Activated T-cell treated with anti-CD3 and anti-CD28 coated beads, Interleukin-2, amount 50 U/mL, for 4 hours (primary cell): ENCODE measurements at regions not wholly inside any gene's neighbourhood (a gene's known extent, or its start where the extent isn't known, plus 50 kb on each side); places are given as distances from the start of the nearest gene placed in this dataset.

Experiments used
- ATAC-seq, 2 donors: fragments of 200-7000 bp; cut with Tn5 transposase; one replicate each; pipeline ENCODE4 v1.10.0; 2021
- DNase-seq: peaks from one replicate; pipeline ENCODE4 v3.0.0-alpha.2; 2020
- H3K27me3 Mint-ChIP-seq: one replicate; pipeline ENCODE4 v1.8.0; 2021; ENCODE audit warnings: low read depth, mixed read lengths
- H3K36me3 Mint-ChIP-seq: one replicate; pipeline ENCODE4 v1.8.0; 2022; ENCODE audit warnings: mixed read lengths; ENCODE audit not compliant: insufficient read depth
- H3K4me1 Mint-ChIP-seq: one replicate; pipeline ENCODE4 v1.8.0; 2021; ENCODE audit warnings: low read depth, mixed read lengths
- H3K4me3 Mint-ChIP-seq: one replicate; pipeline ENCODE4 v1.8.0; 2021; ENCODE audit warnings: mild to moderate bottlenecking, moderate library complexity, mixed read lengths
- H3K9me3 Mint-ChIP-seq: one replicate; pipeline ENCODE4 v1.8.0; 2021; ENCODE audit warnings: mixed read lengths

GRCh38 chr5:155193483-155194107 lies 180.0 kb downstream of the KIF4B start:
- no peak for DNase-seq
- Mint-ChIP-seq H3K27me3 (peaks cover 6% of the 10 kb centered on the region), H3K4me1 (no peaks in the 10 kb centered on the region)

GRCh38 chr5:155200608-155201007 lies 187.1 kb downstream of the KIF4B start:
- no peak overlapping the region for H3K4me3 Mint-ChIP-seq
- DNase-seq (no peak), ATAC-seq (no peak)
- no peaks in the 10 kb centered on the region for H3K36me3 Mint-ChIP-seq
- no peaks in the 10 kb centered on the region for H3K4me1 Mint-ChIP-seq
- peaks cover 12% of the 10 kb centered on the region for H3K9me3 Mint-ChIP-seq
- H3K27me3 Mint-ChIP-seq: no peaks in the 10 kb centered on the region

More at GRCh38 chr5:155193483-155194107, 180.0 kb downstream of the KIF4B start:
- Mint-ChIP-seq H3K4me3 (no peak overlapping the region), H3K9me3 (no peaks in the 10 kb centered on the region), H3K36me3 (no peaks in the 10 kb centered on the region)
- no peak for ATAC-seq

GRCh38 chr5:155211764-155212163 lies 198.2 kb downstream of the KIF4B start:
- DNase-seq: no peak
- H3K36me3 Mint-ChIP-seq: no peaks in the 10 kb centered on the region
- H3K4me3 Mint-ChIP-seq: no peak overlapping the region
- ATAC-seq: no peak
- H3K9me3 Mint-ChIP-seq: peaks cover 3% of the 10 kb centered on the region
- H3K27me3 Mint-ChIP-seq: no peaks in the 10 kb centered on the region
- H3K4me1 Mint-ChIP-seq: no peaks in the 10 kb centered on the region

- Mint-ChIP-seq H3K4me3 (no peak overlapping the region), H3K4me1 (no peaks in the 10 kb centered on the region), H3K27me3 (peaks cover 2% of the 10 kb centered on the region), H3K36me3 (no peaks in the 10 kb centered on the region), H3K9me3 (no peaks in the 10 kb centered on the region)
- DNase-seq (no peak), ATAC-seq (no peak)
Measured at GRCh38 chr5:155222393-155222792, 208.8 kb downstream of the KIF4B start.

GRCh38 chr5:155229135-155229534 lies 215.6 kb downstream of the KIF4B start:
- DNase-seq: no peak
- H3K4me1 Mint-ChIP-seq: no peaks in the 10 kb centered on the region

GRCh38 chr5:155239803-155240202 lies 226.2 kb downstream of the KIF4B start:
- DNase-seq (no peak), ATAC-seq (no peak)
- peaks cover 1% of the 10 kb centered on the region for H3K27me3 Mint-ChIP-seq
- H3K36me3 Mint-ChIP-seq: no peaks in the 10 kb centered on the region
- no peaks in the 10 kb centered on the region for H3K4me1 Mint-ChIP-seq
- peaks cover 29% of the 10 kb centered on the region for H3K9me3 Mint-ChIP-seq
- no peak overlapping the region for H3K4me3 Mint-ChIP-seq

More at GRCh38 chr5:155229135-155229534, 215.6 kb downstream of the KIF4B start:
- no peak for ATAC-seq
- Mint-ChIP-seq H3K27me3 (no peaks in the 10 kb centered on the region), H3K9me3 (no peaks in the 10 kb centered on the region), H3K36me3 (no peaks in the 10 kb centered on the region), H3K4me3 (no peak overlapping the region)

GRCh38 chr5:155250596-155250995 lies 237.0 kb downstream of the KIF4B start:
- ATAC-seq: no peak
- Mint-ChIP-seq H3K36me3 (no peaks in the 10 kb centered on the region), H3K27me3 (peaks cover 6% of the 10 kb centered on the region), H3K4me3 (no peak overlapping the region), H3K9me3 (no peaks in the 10 kb centered on the region), H3K4me1 (no peaks in the 10 kb centered on the region)
- no peak for DNase-seq

GRCh38 chr5:155252025-155252424 lies 238.5 kb downstream of the KIF4B start:
- no peak for DNase-seq
- peaks cover 9% of the 10 kb centered on the region for H3K27me3 Mint-ChIP-seq
- no peaks in the 10 kb centered on the region for H3K9me3 Mint-ChIP-seq
- no peaks in the 10 kb centered on the region for H3K36me3 Mint-ChIP-seq
- ATAC-seq: no peak
- no peaks in the 10 kb centered on the region for H3K4me1 Mint-ChIP-seq
- no peak overlapping the region for H3K4me3 Mint-ChIP-seq

GRCh38 chr5:155252717-155253116 lies 239.2 kb downstream of the KIF4B start:
- Mint-ChIP-seq H3K27me3 (peaks cover 9% of the 10 kb centered on the region), H3K4me1 (no peaks in the 10 kb centered on the region), H3K9me3 (no peaks in the 10 kb centered on the region), H3K36me3 (no peaks in the 10 kb centered on the region), H3K4me3 (no peak overlapping the region)
- ATAC-seq (no peak), DNase-seq (no peak)

- H3K27me3 Mint-ChIP-seq: peaks cover 3% of the 10 kb centered on the region
- H3K4me3 Mint-ChIP-seq: no peak overlapping the region
- DNase-seq (no peak), ATAC-seq (no peak)
- H3K9me3 Mint-ChIP-seq: no peaks in the 10 kb centered on the region
- no peaks in the 10 kb centered on the region for H3K36me3 Mint-ChIP-seq
- no peaks in the 10 kb centered on the region for H3K4me1 Mint-ChIP-seq
Measured at GRCh38 chr5:155254399-155254798, 240.8 kb downstream of the KIF4B start.

- Mint-ChIP-seq H3K9me3 (no peaks in the 10 kb centered on the region), H3K4me1 (no peaks in the 10 kb centered on the region), H3K4me3 (no peak overlapping the region), H3K27me3 (peaks cover 3% of the 10 kb centered on the region), H3K36me3 (no peaks in the 10 kb centered on the region)
- DNase-seq: no peak
- no peak for ATAC-seq
Measured at GRCh38 chr5:155258161-155258560, 244.6 kb downstream of the KIF4B start.

GRCh38 chr5:155259648-155260047 lies 246.1 kb downstream of the KIF4B start:
- no peak for ATAC-seq
- no peak for DNase-seq
- Mint-ChIP-seq H3K4me3 (no peak overlapping the region), H3K9me3 (no peaks in the 10 kb centered on the region), H3K36me3 (no peaks in the 10 kb centered on the region), H3K27me3 (peaks cover 3% of the 10 kb centered on the region), H3K4me1 (no peaks in the 10 kb centered on the region)

GRCh38 chr5:155260798-155261197 lies 247.2 kb downstream of the KIF4B start:
- Mint-ChIP-seq H3K4me1 (no peaks in the 10 kb centered on the region), H3K4me3 (no peak overlapping the region), H3K27me3 (peaks cover 3% of the 10 kb centered on the region), H3K9me3 (no peaks in the 10 kb centered on the region), H3K36me3 (no peaks in the 10 kb centered on the region)
- DNase-seq: no peak
- ATAC-seq: no peak

GRCh38 chr5:155263381-155263780 lies 249.8 kb downstream of the KIF4B start:
- ATAC-seq (no peak), DNase-seq (no peak)
- Mint-ChIP-seq H3K9me3 (no peaks in the 10 kb centered on the region), H3K4me3 (no peak overlapping the region), H3K4me1 (no peaks in the 10 kb centered on the region), H3K36me3 (no peaks in the 10 kb centered on the region), H3K27me3 (no peaks in the 10 kb centered on the region)

GRCh38 chr5:155264809-155265208 lies 251.3 kb downstream of the KIF4B start:
- Mint-ChIP-seq H3K4me1 (no peaks in the 10 kb centered on the region), H3K4me3 (no peak overlapping the region), H3K36me3 (no peaks in the 10 kb centered on the region), H3K27me3 (no peaks in the 10 kb centered on the region), H3K9me3 (no peaks in the 10 kb centered on the region)
- ATAC-seq: no peak
- DNase-seq: no peak
